GM12878 (cell line): ENCODE measurements at regions not wholly inside any gene's neighbourhood (a gene's known extent, or its start where the extent isn't known, plus 50 kb on each side); places are given as distances from the start of the nearest gene placed in this dataset.

Experiments
- CHD2 ChIP-seq: IDR thresholded peaks from 2 replicates; pipeline ENCODE4 v1.6.1; 2011; ENCODE audit warnings: low read depth, low read length, improper control_type of control experiment, borderline replicate concordance
- EP300 ChIP-seq, 2 experiments: fragments of 150-350 bp in 1 of 2; IDR thresholded peaks; 2 replicates each; pipeline ENCODE4 v1.6.1; 2011 to 2012; ENCODE audit warnings: low read depth in 2 of 2, low read length in 2 of 2, borderline replicate concordance in 1 of 2, improper control_type of control experiment in 1 of 2, inconsistent platforms in 1 of 2; ENCODE audit not compliant: control insufficient read depth in 1 of 2

- no peak for TF ChIP-seq EP300 (IDR thresholded peaks at IDR 0.05; ENCODE audit: borderline replicate concordance in 1 of 2, control insufficient read depth in 1 of 2, low read depth in 2 of 2, low read length in 2 of 2)
- TF ChIP-seq CHD2: no peak
These were observed 87.6 kb downstream of the C21orf91 start for GRCh38 chr21:17731554-17731953.
